H1 (cell line): ENCODE measurements at regions not wholly inside any gene's neighbourhood (a gene's known extent, or its start where the extent isn't known, plus 50 kb on each side); places are given as distances from the start of the nearest gene placed in this dataset.

ENCODE experiments used
- BACH1 ChIP-seq: IDR thresholded peaks from 2 replicates; pipeline ENCODE4 v1.6.1; 2012; ENCODE audit warnings: low read length, improper control_type of control experiment
- BCL11A ChIP-seq, 2 experiments: IDR thresholded peaks; one replicate each; pipeline ENCODE4 v1.6.1; 2011; ENCODE audit warnings: low read depth in 2 of 2, low read length in 2 of 2, mild to moderate bottlenecking in 2 of 2
- BRCA1 ChIP-seq: IDR thresholded peaks from 2 replicates; pipeline ENCODE4 v1.6.1; 2012; ENCODE audit warnings: low read depth, low read length, improper control_type of control experiment
- CBX8 ChIP-seq: fragments of 300-800, 300-1000 bp; sonication (generic); IDR thresholded peaks from 2 replicates; pipeline ENCODE4 v1.7.1; 2016; ENCODE audit warnings: low read depth, low read length, borderline replicate concordance
- CHD1 ChIP-seq: IDR thresholded peaks from 2 replicates; pipeline ENCODE4 v1.6.1; 2012; ENCODE audit warnings: low read depth, low read length, improper control_type of control experiment
- EP300 ChIP-seq, 2 experiments: IDR thresholded peaks; 1 replicate in 1 of 2; 2 replicates in 1 of 2; pipeline ENCODE4 v1.6.1; 2011 to 2012; ENCODE audit warnings: low read depth in 2 of 2, low read length in 2 of 2, mild to moderate bottlenecking in 2 of 2, borderline replicate concordance in 1 of 2, inconsistent platforms in 1 of 2, moderate library complexity in 1 of 2
- GTF2F1 ChIP-seq: IDR thresholded peaks from 2 replicates; pipeline ENCODE4 v1.6.1; 2012; ENCODE audit warnings: low read depth, low read length, improper control_type of control experiment, borderline replicate concordance
- KDM1A ChIP-seq: fragments of 200-600, 300-600 bp; sonication (generic); IDR thresholded peaks from 2 replicates; pipeline ENCODE4 v1.7.1; 2016; ENCODE audit warnings: mild to moderate bottlenecking, low read length, borderline replicate concordance
- KDM4A ChIP-seq: IDR thresholded peaks from one replicate; pipeline ENCODE4 v1.7.1; 2012; ENCODE audit warnings: low read depth, mild to moderate bottlenecking, moderate library complexity, low read length, inconsistent platforms; ENCODE audit not compliant: severe bottlenecking
- KDM5A ChIP-seq: fragments of 200-600 bp; IDR thresholded peaks from 2 replicates; pipeline ENCODE4 v1.7.1; 2012; ENCODE audit warnings: mild to moderate bottlenecking, low read length, inconsistent platforms, mixed read lengths
- NANOG ChIP-seq: IDR thresholded peaks from 2 replicates; pipeline ENCODE4 v1.6.1; 2011; ENCODE audit warnings: low read length, low read depth, mild to moderate bottlenecking, inconsistent platforms; ENCODE audit not compliant: insufficient read depth, poor library complexity, severe bottlenecking
- NRF1 ChIP-seq: IDR thresholded peaks from 2 replicates; pipeline ENCODE4 v1.6.1; 2011; ENCODE audit warnings: mild to moderate bottlenecking, low read depth, low read length, improper control_type of control experiment
- PHF8 ChIP-seq: fragments of 200-600 bp; sonication (generic); conservative IDR thresholded peaks from 2 replicates; pipeline ENCODE4 v1.7.1; 2012; ENCODE audit warnings: low read depth, mild to moderate bottlenecking, inconsistent platforms, low read length, moderate library complexity
- POLR2A ChIP-seq, 2 experiments: IDR thresholded peaks; 1 replicate in 1 of 2; 2 replicates in 1 of 2; pipeline ENCODE4 v1.6.1; 2011; ENCODE audit warnings: low read depth in 2 of 2, low read length in 2 of 2, mild to moderate bottlenecking in 2 of 2; ENCODE audit errors: control extremely low read depth in 1 of 2
- POU5F1 ChIP-seq: IDR thresholded peaks from 2 replicates; pipeline ENCODE4 v1.6.1; 2011; ENCODE audit warnings: low read depth, mild to moderate bottlenecking, low read length, moderate library complexity
- RAD21 ChIP-seq, 2 experiments: IDR thresholded peaks in 1 of 2; conservative IDR thresholded peaks in 1 of 2; 2 replicates each; pipeline ENCODE4 v1.6.1; 2011; ENCODE audit warnings: low read depth in 2 of 2, low read length in 2 of 2, improper control_type of control experiment in 1 of 2, inconsistent platforms in 1 of 2, mild to moderate bottlenecking in 1 of 2, moderate library complexity in 1 of 2
- RFX5 ChIP-seq: IDR thresholded peaks from 2 replicates; pipeline ENCODE4 v1.6.1; 2011; ENCODE audit warnings: low read depth, low read length, improper control_type of control experiment, borderline replicate concordance
- SAP30 ChIP-seq: fragments of 300-600 bp; sonication (generic); IDR thresholded peaks from 2 replicates; pipeline ENCODE4 v1.7.1; 2012; ENCODE audit warnings: low read length, moderate library complexity, mild to moderate bottlenecking, inconsistent platforms; ENCODE audit not compliant: insufficient read depth, insufficient replicate concordance
- SIX5 ChIP-seq: IDR thresholded peaks from 2 replicates; pipeline ENCODE4 v1.6.1; 2011; ENCODE audit warnings: mild to moderate bottlenecking, low read depth, low read length
- SRF ChIP-seq: IDR thresholded peaks from 2 replicates; pipeline ENCODE4 v1.6.1; 2011; ENCODE audit warnings: mild to moderate bottlenecking, low read depth, low read length, moderate library complexity
- TAF1 ChIP-seq: IDR thresholded peaks from 2 replicates; pipeline ENCODE4 v1.6.1; 2011; ENCODE audit warnings: mild to moderate bottlenecking, low read depth, low read length
- TAF7 ChIP-seq: optimal IDR thresholded peaks from 2 replicates; pipeline ENCODE3; 2011; ENCODE audit warnings: low read depth, mild to moderate bottlenecking, inconsistent platforms, low read length, moderate library complexity, borderline replicate concordance
- TCF12 ChIP-seq: IDR thresholded peaks from 2 replicates; pipeline ENCODE4 v1.6.1; 2011; ENCODE audit warnings: low read depth, mild to moderate bottlenecking, low read length
- TF ChIP-seq, protein P1 (sequence below): IDR thresholded peaks from 2 replicates; pipeline ENCODE4 v1.6.1; 2012; ENCODE audit warnings: inconsistent platforms
- TF ChIP-seq, protein P2 (sequence below): IDR thresholded peaks from 2 replicates; pipeline ENCODE4 v1.6.1; 2012; ENCODE audit warnings: inconsistent platforms

DNA sequence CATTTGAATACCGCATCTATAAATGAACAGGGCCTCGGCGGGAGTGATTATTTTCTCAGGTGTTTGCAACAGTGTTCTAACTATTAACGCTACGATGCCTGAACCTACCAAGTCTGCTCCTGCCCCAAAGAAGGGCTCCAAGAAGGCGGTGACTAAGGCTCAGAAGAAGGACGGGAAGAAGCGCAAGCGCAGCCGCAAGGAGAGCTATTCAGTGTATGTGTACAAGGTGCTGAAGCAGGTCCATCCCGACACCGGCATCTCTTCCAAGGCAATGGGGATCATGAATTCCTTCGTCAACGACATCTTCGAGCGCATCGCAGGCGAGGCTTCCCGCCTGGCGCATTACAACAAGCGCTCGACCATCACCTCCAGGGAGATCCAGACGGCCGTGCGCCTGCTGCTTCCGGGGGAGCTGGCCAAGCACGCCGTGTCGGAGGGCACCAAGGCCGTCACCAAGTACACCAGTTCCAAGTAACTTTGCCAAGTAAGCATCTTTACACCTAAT is 70.9 kb downstream of the HFE start (continued):
- TF ChIP-seq NANOG (no peak), KDM5A (no peak), TCF12 (no peak), CHD1 (no peak; the same call in 1 of the 2 replicates), BCL11A (IDR thresholded peaks at IDR 0.05; ENCODE audit: low read depth in 2 of 2, low read length in 2 of 2) (no peak), NRF1 (peak; percentile 34; the same call in 1 of the 2 replicates), GTF2F1 (peak; percentile 96), RFX5 (no peak), KDM1A (no peak), PHF8 (peak; percentile 42; the same call in 1 of the 2 replicates), BRCA1 (no peak), SRF (no peak), TAF7 (peak; percentile 89), RAD21 (IDR thresholded peaks at IDR 0.05 in 1 of 2, conservative IDR thresholded peaks at IDR 0.05 in 1 of 2; ENCODE audit: low read depth in 2 of 2, low read length in 2 of 2) (no peak), EP300 (IDR thresholded peaks at IDR 0.05; ENCODE audit: borderline replicate concordance in 1 of 2, low read depth in 2 of 2, low read length in 2 of 2) (no peak), BACH1 (no peak), POLR2A (IDR thresholded peaks at IDR 0.05; ENCODE audit: control extremely low read depth in 1 of 2, low read depth in 2 of 2, low read length in 2 of 2) (peak; percentile 82 to 92), POU5F1 (peak; percentile 3; the same call in 1 of the 2 replicates), SAP30 (no peak), SIX5 (no peak), TAF1 (peak; percentile 97), CBX8 (no peak), KDM4A (peak; percentile 21)
- TF ChIP-seq, protein P1, sequence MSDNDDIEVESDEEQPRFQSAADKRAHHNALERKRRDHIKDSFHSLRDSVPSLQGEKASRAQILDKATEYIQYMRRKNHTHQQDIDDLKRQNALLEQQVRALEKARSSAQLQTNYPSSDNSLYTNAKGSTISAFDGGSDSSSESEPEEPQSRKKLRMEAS = no peak
- TF ChIP-seq, protein P2, sequence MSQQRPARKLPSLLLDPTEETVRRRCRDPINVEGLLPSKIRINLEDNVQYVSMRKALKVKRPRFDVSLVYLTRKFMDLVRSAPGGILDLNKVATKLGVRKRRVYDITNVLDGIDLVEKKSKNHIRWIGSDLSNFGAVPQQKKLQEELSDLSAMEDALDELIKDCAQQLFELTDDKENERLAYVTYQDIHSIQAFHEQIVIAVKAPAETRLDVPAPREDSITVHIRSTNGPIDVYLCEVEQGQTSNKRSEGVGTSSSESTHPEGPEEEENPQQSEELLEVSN = no peak; the same call in 1 of the 2 replicates
